GM23338 (cell line): ENCODE measurements at regions not wholly inside any gene's neighbourhood (a gene's known extent, or its start where the extent isn't known, plus 50 kb on each side); places are given as distances from the start of the nearest gene placed in this dataset.

Experiments used
- ATAC-seq: fragments of 200-7000 bp; cut with Tn5 transposase; 3 replicates; pipeline ENCODE4 v1.9.1; 2020
- DNase-seq: peaks from one replicate; pipeline ENCODE4 v3.0.0-alpha.2; 2015; ENCODE audit warnings: low spot score
- H2AFZ ChIP-seq: fragments of 200-600 bp; sonication (generic); 2 replicates; pipeline ENCODE4 v1.8.0; 2016; ENCODE audit warnings: antibody characterized with exemption, mild to moderate bottlenecking, moderate library complexity
- H3F3A ChIP-seq: fragments of 200-600 bp; sonication (generic); replicated peaks from 2 replicates; pipeline ENCODE4 v1.8.0; 2017; ENCODE audit warnings: antibody characterized with exemption, mixed run types, low read depth
- H3K27ac ChIP-seq: fragments of 200-600 bp; sonication (generic); 2 replicates; pipeline ENCODE4 v1.6.1; 2016; ENCODE audit warnings: low read depth
- H3K27me3 ChIP-seq: fragments of 200-600 bp; sonication (generic); 2 replicates; pipeline ENCODE4 v1.8.0; 2016; ENCODE audit warnings: mild to moderate bottlenecking, mixed run types, moderate library complexity; ENCODE audit not compliant: insufficient read depth
- H3K36me3 ChIP-seq: fragments of 200-600 bp; sonication (generic); 2 replicates; pipeline ENCODE4 v1.8.0; 2016; ENCODE audit warnings: mild to moderate bottlenecking; ENCODE audit not compliant: insufficient read depth
- H3K4me1 ChIP-seq: fragments of 200-600 bp; sonication (generic); 2 replicates; pipeline ENCODE4 v1.8.0; 2016; ENCODE audit warnings: mild to moderate bottlenecking, moderate library complexity; ENCODE audit not compliant: insufficient read depth
- H3K4me2 ChIP-seq: fragments of 200-600 bp; sonication (generic); 2 replicates; pipeline ENCODE4 v1.7.1; 2017; ENCODE audit warnings: mixed run types
- H3K4me3 ChIP-seq: fragments of 200-600 bp; sonication (generic); 2 replicates; pipeline ENCODE4 v1.6.1; 2016; ENCODE audit warnings: mixed run types
- H3K79me2 ChIP-seq: fragments of 200-600 bp; sonication (generic); replicated peaks from 2 replicates; pipeline ENCODE4 v1.8.0; 2017; ENCODE audit warnings: mild to moderate bottlenecking; ENCODE audit not compliant: insufficient read depth
- H3K9me2 ChIP-seq: fragments of 200-600 bp; sonication (generic); 2 replicates; pipeline ENCODE4 v1.8.0; 2017; ENCODE audit not compliant: insufficient read depth
- H4K20me1 ChIP-seq: fragments of 200-600 bp; sonication (generic); replicated peaks from 2 replicates; pipeline ENCODE4 v1.8.0; 2017; ENCODE audit warnings: mild to moderate bottlenecking; ENCODE audit not compliant: insufficient read depth
- H3K27ac Mint-ChIP-seq: 2 replicates; pipeline ENCODE4 v1.8.0; 2020; ENCODE audit warnings: inconsistent platforms, mild to moderate bottlenecking, moderate library complexity, mixed read lengths
- H3K27me3 Mint-ChIP-seq: 3 replicates; pipeline ENCODE4 v1.8.0; 2022; ENCODE audit warnings: low read depth, mild to moderate bottlenecking, moderate library complexity, mixed read lengths, inconsistent platforms; ENCODE audit not compliant: insufficient read depth, poor library complexity
- H3K36me3 Mint-ChIP-seq: 3 replicates; pipeline ENCODE4 v1.8.0; 2021; ENCODE audit warnings: low read depth, mild to moderate bottlenecking, inconsistent platforms, moderate library complexity, mixed read lengths
- H3K4me1 Mint-ChIP-seq: 3 replicates; pipeline ENCODE4 v1.8.0; 2020; ENCODE audit warnings: mild to moderate bottlenecking, inconsistent platforms, mixed read lengths
- H3K4me3 Mint-ChIP-seq: 3 replicates; pipeline ENCODE4 v1.8.0; 2021; ENCODE audit warnings: moderate library complexity, mild to moderate bottlenecking, inconsistent platforms, mixed read lengths
- H3K9me3 Mint-ChIP-seq: 3 replicates; pipeline ENCODE4 v1.8.0; 2020; ENCODE audit warnings: moderate library complexity, mild to moderate bottlenecking, inconsistent platforms, mixed read lengths
- CREB1 ChIP-seq: fragments of 250-450 bp; sonication (Bioruptor Pico); IDR thresholded peaks from 2 replicates; pipeline ENCODE4 v1.5.0; 2020; ENCODE audit warnings: low read depth, mild to moderate bottlenecking, moderate library complexity
- CTCF ChIP-seq, 2 experiments: fragments of 200-600 bp in 1 of 2; sonication (generic) in 1 of 2; conservative IDR thresholded peaks; 2 replicates each; pipeline versions ENCODE4 v1.5.1 to v1.6.1; 2016 to 2017; ENCODE audit warnings: antibody characterized with exemption in 2 of 2, low read depth in 2 of 2, mild to moderate bottlenecking in 2 of 2, moderate library complexity in 1 of 2
- ETS1 ChIP-seq: IDR thresholded peaks from 2 replicates; pipeline ENCODE4 v1.6.1; 2016; ENCODE audit warnings: antibody characterized with exemption
- EZH2 ChIP-seq: fragments of 200-600 bp; sonication (generic); IDR thresholded peaks from one replicate; pipeline ENCODE4 v1.8.0; 2017; ENCODE audit warnings: antibody characterized with exemption, mild to moderate bottlenecking, low read depth; ENCODE audit not compliant: unreplicated experiment
- EZH2phosphoT487 ChIP-seq: fragments of 200-600 bp; sonication (generic); IDR thresholded peaks from one replicate; pipeline ENCODE4 v1.8.1; 2018; ENCODE audit warnings: antibody characterized with exemption; ENCODE audit not compliant: unreplicated experiment
- JUNB ChIP-seq: IDR thresholded peaks from one replicate; pipeline ENCODE4 v1.6.1; 2016; ENCODE audit warnings: antibody characterized with exemption; ENCODE audit not compliant: unreplicated experiment
- NANOG ChIP-seq: IDR thresholded peaks from 2 replicates; pipeline ENCODE4 v1.6.1; 2016; ENCODE audit warnings: antibody characterized with exemption, borderline replicate concordance
- POLR2AphosphoS5 ChIP-seq: IDR thresholded peaks from 2 replicates; pipeline ENCODE4 v1.6.1; 2016; ENCODE audit warnings: antibody characterized with exemption, low read depth
- REST ChIP-seq: IDR thresholded peaks from one replicate; pipeline ENCODE4 v1.6.1; 2018; ENCODE audit warnings: antibody characterized with exemption; ENCODE audit not compliant: unreplicated experiment
- STAT1 ChIP-seq: IDR thresholded peaks from one replicate; pipeline ENCODE4 v1.6.1; 2016; ENCODE audit warnings: antibody characterized with exemption; ENCODE audit not compliant: unreplicated experiment
- ZNF114 ChIP-seq: fragments of 250-450 bp; sonication (Bioruptor Pico); IDR thresholded peaks from 2 replicates; pipeline ENCODE4 v1.5.0; 2020; ENCODE audit warnings: mild to moderate bottlenecking, moderate library complexity
- ZNF331 ChIP-seq: fragments of 250-450 bp; sonication (Bioruptor Pico); IDR thresholded peaks from 2 replicates; pipeline ENCODE4 v1.5.0; 2020; ENCODE audit warnings: low read depth, mild to moderate bottlenecking, moderate library complexity
- ZNF462 ChIP-seq: fragments of 250-450 bp; sonication (Bioruptor Pico); IDR thresholded peaks from 2 replicates; pipeline ENCODE4 v1.5.0; 2020; ENCODE audit warnings: mild to moderate bottlenecking, moderate library complexity

- DNase-seq (no peak), ATAC-seq (no peak)
- H3F3A ChIP-seq = no peaks in the 10 kb centered on the region
- no peaks in the 10 kb centered on the region for H3K27me3 ChIP-seq
- H2AFZ ChIP-seq = no peak overlapping the region
- no peak overlapping the region for H3K4me3 ChIP-seq
- TF ChIP-seq EZH2 (no peak), CTCF (conservative IDR thresholded peaks at IDR 0.05; ENCODE audit: low read depth in 2 of 2) (no peak), JUNB (no peak), REST (no peak), NANOG (no peak), ZNF462 (CRISPR knock-in tag) (no peak), ZNF114 (CRISPR knock-in tag) (no peak), STAT1 (no peak), ETS1 (no peak), ZNF331 (no peak), CREB1 (no peak), EZH2phosphoT487 (no peak), POLR2AphosphoS5 (no peak)
- H3K27ac ChIP-seq = no peak overlapping the region
- Mint-ChIP-seq H3K27ac (no peak overlapping the region), H3K36me3 (no peaks in the 10 kb centered on the region), H3K4me3 (no peak overlapping the region), H3K27me3 (peaks cover 4% of the 10 kb centered on the region), H3K9me3 (no peaks in the 10 kb centered on the region), H3K4me1 (peaks cover 4% of the 10 kb centered on the region; the same call in 1 of the 3 replicates)
- H4K20me1 ChIP-seq = no peaks in the 10 kb centered on the region
- H3K79me2 ChIP-seq = no peaks in the 10 kb centered on the region
- no peak overlapping the region for H3K4me2 ChIP-seq
- H3K9me2 ChIP-seq = no peaks in the 10 kb centered on the region
- no peaks in the 10 kb centered on the region for H3K36me3 ChIP-seq
- H3K4me1 ChIP-seq = no peaks in the 10 kb centered on the region; the same call in 1 of the 2 replicates
Observed at GRCh38 chr6:91447081-91447480, 860.2 kb upstream of the MAP3K7 start.
